ENCODE measurements at regions not wholly inside any gene's neighbourhood (a gene's known extent, or its start where the extent isn't known, plus 50 kb on each side); places are given as distances from the start of the nearest gene placed in this dataset.
"Not testable (repeated sequence)": the region's sequence is repeated elsewhere in the genome, so short reads cannot be mapped to it uniquely, and the experiment has no call there.

DNA sequence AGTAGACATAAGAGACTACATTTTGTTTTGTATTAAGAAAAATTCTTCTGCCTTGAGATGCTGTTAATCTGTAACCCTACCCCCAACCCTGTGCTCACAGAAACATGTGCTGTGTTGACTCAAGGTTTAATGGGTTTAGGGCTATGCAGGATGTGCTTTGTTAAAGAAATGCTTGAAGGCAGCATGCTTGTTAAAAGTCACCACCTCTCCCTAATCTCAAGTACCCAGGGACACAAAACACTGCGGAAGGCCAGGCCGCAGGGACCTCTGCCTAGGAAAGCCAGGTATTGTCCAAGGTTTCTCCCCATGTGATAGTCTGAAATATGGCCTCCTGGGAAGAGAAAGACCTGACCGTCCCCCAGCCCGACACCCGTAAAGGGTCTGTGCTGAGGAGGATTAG lies 947.7 kb upstream of the TMEFF2 start:
- DNase-seq (ENCODE audit: extremely low read depth in 1 of 11, low read depth in 9 of 11, low spot score in 4 of 11): not testable (repeated sequence)

GRCh38 chr2:193141998-193142397 lies 947.3 kb upstream of the TMEFF2 start:
- no peak for DNase-seq (ENCODE audit: extremely low read depth in 1 of 11, low read depth in 9 of 11, low spot score in 4 of 11)

DNA sequence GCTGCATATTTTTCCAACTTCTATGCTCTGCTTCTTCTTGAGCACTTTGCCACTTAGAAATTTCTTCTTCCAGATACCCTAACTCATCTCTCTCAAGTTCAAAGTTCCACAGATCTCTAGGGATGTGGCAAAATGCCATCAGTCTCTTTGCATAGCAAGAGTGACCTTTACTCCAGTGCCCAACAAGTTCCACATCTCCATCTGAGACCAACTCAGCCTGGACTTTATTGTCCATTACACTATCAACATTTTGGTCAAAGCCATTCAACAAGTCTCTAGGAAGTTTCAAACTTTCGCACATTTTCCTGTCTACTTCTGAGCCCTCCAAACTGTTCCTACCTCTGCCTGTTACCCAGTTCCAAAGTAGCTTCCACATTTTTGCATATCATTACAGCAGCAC lies 946.2 kb upstream of the TMEFF2 start:
- not testable (repeated sequence) for DNase-seq (ENCODE audit: extremely low read depth in 1 of 11, low read depth in 9 of 11, low spot score in 4 of 11)

DNA sequence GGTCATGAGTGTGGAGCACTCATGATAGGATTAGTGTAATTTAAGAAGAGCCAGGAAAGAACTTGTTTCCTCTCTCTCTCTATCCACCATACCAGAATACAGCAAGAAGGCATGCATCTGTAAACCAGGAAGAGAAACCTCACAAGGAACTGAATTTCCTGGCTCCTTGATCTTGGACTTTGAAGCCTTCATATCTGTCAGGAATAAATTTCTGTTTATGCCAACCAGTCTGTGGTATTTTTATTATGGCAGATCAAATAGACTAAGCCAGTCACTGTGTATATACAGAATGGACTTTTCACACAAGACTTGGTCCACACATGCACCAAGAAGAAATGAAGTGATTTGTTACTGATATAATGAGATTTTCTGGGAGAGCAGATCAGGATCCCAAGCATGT lies 930.1 kb upstream of the TMEFF2 start:
- no peak for DNase-seq (ENCODE audit: extremely low read depth in 1 of 11, low read depth in 9 of 11, low spot score in 4 of 11)

GRCh38 chr2:193114827-193115226 lies 920.1 kb upstream of the TMEFF2 start:
- no peak for DNase-seq (ENCODE audit: extremely low read depth in 1 of 11, low read depth in 9 of 11, low spot score in 4 of 11)

- no peak for DNase-seq (ENCODE audit: extremely low read depth in 1 of 11, low read depth in 9 of 11, low spot score in 4 of 11)
Measured at GRCh38 chr2:193112986-193113385, 918.3 kb upstream of the TMEFF2 start.

DNA sequence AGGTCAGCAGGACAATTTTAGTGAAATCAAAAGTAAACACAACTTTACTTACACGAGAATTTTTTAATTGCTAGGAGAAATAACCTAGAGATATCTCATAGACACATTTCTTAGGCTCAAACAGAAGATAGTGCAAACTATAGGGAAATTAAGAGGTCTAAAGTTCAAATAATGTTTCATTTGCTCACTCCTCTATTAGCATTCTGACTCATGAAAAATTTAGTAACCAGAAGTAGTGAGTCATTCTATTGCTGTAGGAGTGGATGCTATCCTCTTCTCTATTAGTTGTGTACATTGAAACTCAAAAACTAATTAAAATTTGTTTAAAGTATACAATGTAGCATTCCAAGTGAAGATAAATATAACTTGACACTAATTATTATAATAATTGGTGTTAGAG lies 908.3 kb upstream of the TMEFF2 start:
- no peak for DNase-seq (ENCODE audit: extremely low read depth in 1 of 11, low read depth in 9 of 11, low spot score in 4 of 11)

GRCh38 chr2:193101591-193101990 lies 906.9 kb upstream of the TMEFF2 start:
- DNase-seq (ENCODE audit: extremely low read depth in 1 of 11, low read depth in 9 of 11, low spot score in 4 of 11): no peak

- no peak for DNase-seq (ENCODE audit: extremely low read depth in 1 of 11, low read depth in 9 of 11, low spot score in 4 of 11)
Measured at GRCh38 chr2:193088026-193088425, 893.3 kb upstream of the TMEFF2 start.

DNA sequence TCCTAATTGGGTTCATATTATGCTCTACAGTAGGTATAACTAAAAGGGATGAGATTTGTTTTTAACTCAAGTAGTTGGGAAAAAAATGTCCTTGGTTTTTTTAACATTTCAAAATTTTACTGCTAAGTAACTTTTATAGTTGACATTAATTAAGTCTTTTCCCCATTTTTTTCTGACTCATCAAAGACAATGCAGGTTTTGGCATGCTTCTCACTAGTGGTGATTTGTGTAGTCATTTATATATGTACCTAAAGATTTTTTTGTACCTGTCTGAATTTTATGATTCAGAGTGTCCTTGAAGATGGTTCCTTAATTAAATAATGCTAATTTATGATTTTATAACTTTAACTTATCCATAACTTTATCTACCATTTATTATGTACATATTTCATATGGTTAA lies 882.3 kb upstream of the TMEFF2 start:
- DNase-seq (ENCODE audit: extremely low read depth in 1 of 11, low read depth in 9 of 11, low spot score in 4 of 11): no peak

DNA sequence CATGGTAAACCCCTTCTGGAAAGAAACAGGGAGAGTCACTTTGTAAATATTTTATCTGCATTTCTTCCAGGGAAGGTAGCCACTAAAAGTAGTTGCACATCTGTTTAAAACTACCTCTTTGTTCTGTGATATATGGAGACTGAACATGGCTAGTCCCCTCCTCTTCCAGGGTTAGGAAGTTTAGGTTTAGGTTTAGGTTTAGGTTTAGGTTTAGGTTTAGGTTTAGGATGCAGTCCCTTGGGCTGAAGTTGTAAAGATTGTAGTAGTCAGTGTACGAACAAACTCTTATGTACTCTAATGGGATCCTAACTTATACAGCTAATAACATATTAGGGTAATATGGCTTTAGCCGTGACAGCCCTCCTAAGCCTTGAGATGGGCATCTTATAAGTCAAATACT lies 880.2 kb upstream of the TMEFF2 start:
- no peak for DNase-seq (ENCODE audit: extremely low read depth in 1 of 11, low read depth in 9 of 11, low spot score in 4 of 11)

DNA sequence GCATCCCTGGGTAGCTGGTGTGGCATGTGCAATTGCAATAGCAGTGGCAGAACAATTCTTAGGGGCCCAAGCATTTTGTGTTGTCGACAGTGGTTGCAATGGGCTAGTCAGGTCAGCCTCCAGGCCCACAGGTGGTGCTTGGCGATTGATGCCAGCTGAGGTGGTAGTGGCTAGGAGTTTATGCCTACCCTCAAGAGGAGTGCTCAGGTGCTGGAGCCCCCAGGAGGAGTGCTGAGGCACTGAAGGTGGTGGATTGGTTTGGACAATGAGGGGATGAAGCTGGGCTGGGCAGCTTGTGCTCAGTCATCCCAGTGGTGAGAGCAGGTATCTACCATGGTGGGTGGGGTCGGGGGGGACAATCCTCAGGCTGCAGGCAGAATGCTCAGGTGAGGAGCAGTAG lies 877.9 kb upstream of the TMEFF2 start:
- no peak for DNase-seq (ENCODE audit: extremely low read depth in 1 of 11, low read depth in 9 of 11, low spot score in 4 of 11)

GRCh38 chr2:193025556-193025955 lies 830.8 kb upstream of the TMEFF2 start:
- not testable (repeated sequence) for DNase-seq (ENCODE audit: extremely low read depth in 1 of 11, low read depth in 9 of 11, low spot score in 4 of 11)

DNA sequence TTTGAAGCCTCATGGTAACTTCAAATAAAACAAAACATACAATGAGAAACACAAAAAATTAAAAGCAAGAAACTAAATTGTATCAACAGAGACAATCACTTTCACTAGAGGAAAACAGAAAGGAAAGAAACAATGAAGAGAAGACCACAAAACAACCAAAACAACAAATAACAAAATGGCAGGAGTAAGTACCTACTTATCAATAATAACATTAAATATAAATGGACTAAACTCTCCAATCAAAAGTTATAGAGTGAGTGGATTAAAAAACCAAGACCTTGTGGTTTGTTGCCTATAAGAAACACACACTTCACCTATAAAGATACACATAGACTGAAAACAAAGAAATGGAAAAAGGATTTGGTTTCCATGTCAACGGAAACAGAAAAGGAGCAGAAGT lies 830.1 kb upstream of the TMEFF2 start:
- no peak for DNase-seq (ENCODE audit: extremely low read depth in 1 of 11, low read depth in 9 of 11, low spot score in 4 of 11)

- no peak for DNase-seq (ENCODE audit: extremely low read depth in 1 of 11, low read depth in 9 of 11, low spot score in 4 of 11)
Measured at GRCh38 chr2:193011870-193012269, 817.1 kb upstream of the TMEFF2 start.

- no peak for DNase-seq (ENCODE audit: extremely low read depth in 1 of 11, low read depth in 9 of 11, low spot score in 4 of 11)
Measured at GRCh38 chr2:192993059-192993458, 798.3 kb upstream of the TMEFF2 start.

DNA sequence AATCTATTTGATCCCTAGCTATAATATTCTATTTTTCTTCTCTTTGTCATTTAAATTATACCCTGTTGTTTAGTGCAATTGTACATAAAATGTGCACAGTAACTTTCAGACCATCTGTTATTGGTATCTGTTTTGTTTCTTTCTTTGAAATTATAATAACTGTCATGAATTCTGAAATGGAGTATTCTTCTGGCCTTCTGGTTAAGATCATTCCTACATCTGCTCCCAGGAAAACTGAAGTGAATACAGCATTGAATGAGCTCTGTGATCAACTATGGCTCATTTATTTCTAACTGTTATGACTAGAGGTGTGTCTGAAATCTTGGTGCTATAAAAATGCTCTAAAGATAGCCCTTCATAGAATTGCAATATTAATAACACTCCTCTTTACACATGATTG lies 788.4 kb upstream of the TMEFF2 start:
- no peak for DNase-seq (ENCODE audit: extremely low read depth in 1 of 11, low read depth in 9 of 11, low spot score in 4 of 11)

DNA sequence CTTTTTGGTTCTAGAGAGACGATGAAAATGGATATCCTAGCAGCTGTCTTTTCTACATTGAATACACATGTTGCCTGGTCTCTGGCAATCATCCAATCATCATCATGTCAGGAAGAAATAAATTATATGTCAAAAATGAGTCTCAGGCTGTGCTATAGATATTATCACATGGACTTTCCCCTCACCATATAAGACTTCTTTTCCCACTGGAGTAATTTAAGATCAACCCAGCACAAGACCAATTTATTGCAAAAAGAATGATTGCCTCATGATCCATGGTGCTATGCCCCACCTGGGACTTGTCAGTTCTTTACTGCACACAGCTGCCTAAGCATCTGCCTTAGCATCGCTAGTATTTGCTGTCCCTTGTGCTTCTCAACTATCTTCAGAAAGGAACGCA lies 783.7 kb upstream of the TMEFF2 start:
- DNase-seq (ENCODE audit: extremely low read depth in 1 of 11, low read depth in 9 of 11, low spot score in 4 of 11): peak in 8 of 11 donors; percentile 9 to 38 (median 12)

- no peak for DNase-seq (ENCODE audit: extremely low read depth in 1 of 11, low read depth in 9 of 11, low spot score in 4 of 11)
Measured at GRCh38 chr2:192971981-192972380, 777.2 kb upstream of the TMEFF2 start.

DNA sequence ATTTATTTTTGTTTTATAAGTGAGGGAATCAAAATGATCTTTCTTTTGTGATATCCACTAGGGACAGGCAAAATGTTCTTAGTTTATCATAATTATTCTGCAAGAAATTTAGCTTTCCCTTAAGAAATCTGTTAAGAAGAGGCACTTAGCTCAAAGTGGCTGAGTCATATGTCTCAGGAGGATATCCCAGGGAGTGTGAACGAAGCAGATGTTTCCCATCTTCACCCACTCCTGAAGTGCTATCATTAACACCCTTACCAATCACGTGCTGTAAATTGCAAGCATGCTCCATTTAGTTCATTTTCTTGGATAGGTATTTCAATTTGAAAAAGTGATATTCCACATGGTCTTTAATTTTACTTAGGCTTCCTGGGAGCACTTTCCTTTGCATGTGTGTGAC lies 774.3 kb upstream of the TMEFF2 start:
- no peak for DNase-seq (ENCODE audit: extremely low read depth in 1 of 11, low read depth in 9 of 11, low spot score in 4 of 11)

GRCh38 chr2:192960945-192961344 lies 766.2 kb upstream of the TMEFF2 start:
- DNase-seq (ENCODE audit: extremely low read depth in 1 of 11, low read depth in 9 of 11, low spot score in 4 of 11): no peak

DNA sequence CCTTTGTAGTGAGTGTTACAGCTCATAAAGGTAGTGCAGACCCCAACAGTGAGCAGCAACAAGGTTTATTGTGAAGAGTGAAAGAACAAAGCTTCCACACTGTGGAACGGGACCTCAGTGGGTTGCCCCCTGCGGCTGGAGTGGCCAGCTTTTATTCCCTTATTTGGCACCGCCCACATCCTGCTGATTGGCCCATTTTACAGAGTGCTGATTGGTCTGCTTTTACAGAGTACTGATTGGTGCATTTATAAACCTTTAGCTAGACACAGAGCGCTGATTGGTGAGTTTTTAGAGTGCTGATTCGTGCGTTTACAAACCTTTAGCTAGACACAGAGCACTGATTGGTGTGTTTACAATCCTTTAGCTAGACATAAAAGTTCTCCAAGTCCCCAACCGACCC lies 763.9 kb upstream of the TMEFF2 start:
- DNase-seq (ENCODE audit: extremely low read depth in 1 of 11, low read depth in 9 of 11, low spot score in 4 of 11): not testable (repeated sequence)
